ENCODE measurements at regions not wholly inside any gene's neighbourhood (a gene's known extent, or its start where the extent isn't known, plus 50 kb on each side); places are given as distances from the start of the nearest gene placed in this dataset.

DNA sequence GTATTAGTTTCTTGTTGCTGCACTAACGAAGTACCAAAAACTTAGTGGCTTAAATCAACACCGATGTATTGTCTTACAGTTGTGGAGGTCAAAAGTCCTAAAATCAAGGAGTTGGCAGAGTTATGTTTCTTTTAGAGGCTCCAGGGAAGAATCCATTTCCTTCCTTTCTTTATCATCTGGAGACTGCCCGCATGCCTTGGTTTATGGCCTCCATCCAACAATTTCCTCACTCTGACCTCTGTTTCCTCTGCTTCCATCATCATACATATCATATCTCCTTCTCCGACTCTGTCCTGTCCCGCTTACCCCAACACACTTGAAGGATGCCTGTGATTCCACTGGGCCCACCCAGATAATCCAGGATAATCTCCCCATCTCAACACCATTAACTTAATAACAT is 627.8 kb downstream of the KCNJ2 start:
- no peak for DNase-seq (ENCODE audit: low spot score)

DNA sequence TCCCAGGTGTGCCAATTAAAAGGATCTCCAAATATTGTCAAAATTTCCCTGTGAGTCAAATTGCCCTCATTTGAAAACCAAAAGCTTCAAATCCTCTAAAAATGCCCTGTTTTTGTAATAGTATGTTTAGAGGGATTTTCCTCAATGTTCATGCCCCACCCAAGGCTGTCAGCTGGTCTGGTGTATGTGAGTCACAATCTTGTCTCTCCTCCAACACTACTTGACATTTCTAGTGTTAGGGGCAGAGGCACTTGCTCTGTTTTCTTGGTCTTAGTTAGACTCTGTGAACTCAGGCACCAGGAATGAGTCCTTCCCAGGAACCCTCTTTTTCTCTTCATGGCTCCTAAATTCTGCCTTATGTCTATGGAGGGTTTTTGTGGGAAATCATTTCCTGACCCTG is 634.8 kb downstream of the KCNJ2 start:
- DNase-seq (ENCODE audit: low spot score) = no peak

DNA sequence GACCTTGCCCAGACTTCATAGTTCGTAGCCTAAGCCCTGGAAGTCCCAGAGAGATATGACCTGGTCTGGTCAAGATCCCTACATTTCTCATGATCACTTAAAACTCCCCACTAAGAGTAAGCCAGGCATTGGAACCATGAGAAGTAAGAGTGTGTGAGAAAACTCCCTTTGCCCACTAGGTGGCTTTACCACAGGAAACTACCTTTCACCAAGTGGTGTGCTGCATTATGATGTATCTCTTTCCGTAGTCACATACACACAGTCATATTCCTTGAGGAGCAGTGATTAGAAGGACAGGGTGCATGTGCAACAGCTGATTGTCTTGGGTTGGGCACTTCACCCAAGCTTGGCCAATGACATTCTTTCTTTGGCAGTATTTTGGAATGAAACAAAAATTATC is 639.3 kb downstream of the KCNJ2 start:
- DNase-seq (ENCODE audit: low spot score) = no peak

DNA sequence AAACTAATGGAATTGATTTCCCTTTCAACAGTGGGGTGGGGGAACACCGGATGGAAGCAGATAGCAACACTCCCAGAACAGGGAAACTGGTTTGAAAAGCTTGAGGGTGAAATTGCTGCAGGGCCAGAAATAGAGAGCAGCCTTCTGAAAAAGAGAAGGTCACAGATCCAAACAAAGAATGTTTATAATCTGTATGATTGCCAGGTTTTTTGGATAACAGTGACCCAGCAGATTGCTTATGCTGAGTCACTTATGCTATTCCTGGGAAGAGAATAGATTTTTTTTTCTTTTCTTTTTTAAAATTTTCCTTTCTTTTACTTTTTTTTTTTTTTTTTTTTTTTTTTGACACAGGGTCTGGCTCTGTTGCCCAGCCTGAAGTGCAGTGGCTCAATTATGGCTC is 641.3 kb downstream of the KCNJ2 start:
- no peak for DNase-seq (ENCODE audit: low spot score)

DNA sequence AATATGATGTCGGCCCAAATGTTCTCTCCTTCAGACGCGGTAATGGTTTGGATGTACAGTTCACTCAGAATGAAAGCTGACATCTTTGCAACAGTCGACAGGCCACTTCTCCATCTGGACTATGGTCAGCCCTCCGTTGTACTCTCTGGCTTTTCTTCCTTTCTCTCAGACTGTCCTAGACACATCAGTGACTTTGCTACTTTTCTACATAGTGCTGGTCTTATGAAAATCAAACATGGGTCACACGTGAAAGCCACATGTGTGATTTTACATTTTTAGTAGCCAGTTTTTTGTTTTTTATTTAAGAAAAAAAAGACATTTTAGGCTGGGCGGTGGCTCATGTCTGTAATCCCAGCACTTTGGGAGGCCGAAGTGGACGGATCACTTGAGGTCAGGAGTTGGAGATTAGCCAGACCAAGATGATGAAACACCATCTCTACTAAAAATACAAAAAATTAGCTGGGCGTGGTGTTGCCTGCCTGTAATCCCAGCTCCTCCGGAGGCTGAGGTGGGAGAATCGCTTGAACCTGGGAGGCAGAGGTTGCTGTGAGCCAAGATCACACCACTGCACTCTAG is 644.1 kb downstream of the KCNJ2 start:
- DNase-seq (ENCODE audit: low spot score) = no peak

DNA sequence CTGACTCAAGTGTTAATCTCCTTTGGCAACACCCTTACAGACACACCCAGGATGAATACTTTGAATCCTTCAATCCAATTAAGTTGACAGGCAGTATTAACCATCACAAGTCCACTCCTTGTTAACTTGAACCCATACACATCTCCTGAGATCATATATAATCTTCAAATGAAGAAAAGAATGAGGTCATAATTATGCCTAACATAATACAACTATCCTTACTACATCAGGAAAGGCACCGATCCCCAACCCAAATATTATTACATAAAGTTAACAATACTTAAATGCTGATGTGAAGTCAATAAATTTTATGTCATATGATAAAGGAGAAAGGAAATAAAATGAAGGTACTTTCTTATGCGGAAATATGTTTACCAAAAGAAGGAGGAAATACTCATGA is 649.9 kb downstream of the KCNJ2 start:
- no peak for DNase-seq (ENCODE audit: low spot score)

DNA sequence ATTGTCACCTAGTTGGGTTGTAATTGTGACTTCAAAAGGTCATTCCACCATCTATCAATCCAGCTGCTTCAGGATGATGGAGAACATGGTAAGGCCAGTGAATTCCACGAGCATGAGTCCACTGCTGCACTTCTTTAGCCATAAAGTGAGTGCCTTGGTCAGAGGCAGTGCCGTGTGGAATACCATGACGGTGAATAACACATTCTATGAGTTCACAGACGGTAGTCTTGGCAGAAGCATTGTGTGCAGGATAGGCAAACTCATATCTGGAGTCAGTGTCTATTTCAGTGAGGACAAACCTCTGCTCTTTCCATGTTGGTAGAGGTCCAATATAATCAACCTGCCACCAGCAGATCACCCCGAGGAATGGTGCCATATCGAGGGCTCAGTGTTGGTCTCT is 650.9 kb downstream of the KCNJ2 start:
- no peak for DNase-seq (ENCODE audit: low spot score)

DNA sequence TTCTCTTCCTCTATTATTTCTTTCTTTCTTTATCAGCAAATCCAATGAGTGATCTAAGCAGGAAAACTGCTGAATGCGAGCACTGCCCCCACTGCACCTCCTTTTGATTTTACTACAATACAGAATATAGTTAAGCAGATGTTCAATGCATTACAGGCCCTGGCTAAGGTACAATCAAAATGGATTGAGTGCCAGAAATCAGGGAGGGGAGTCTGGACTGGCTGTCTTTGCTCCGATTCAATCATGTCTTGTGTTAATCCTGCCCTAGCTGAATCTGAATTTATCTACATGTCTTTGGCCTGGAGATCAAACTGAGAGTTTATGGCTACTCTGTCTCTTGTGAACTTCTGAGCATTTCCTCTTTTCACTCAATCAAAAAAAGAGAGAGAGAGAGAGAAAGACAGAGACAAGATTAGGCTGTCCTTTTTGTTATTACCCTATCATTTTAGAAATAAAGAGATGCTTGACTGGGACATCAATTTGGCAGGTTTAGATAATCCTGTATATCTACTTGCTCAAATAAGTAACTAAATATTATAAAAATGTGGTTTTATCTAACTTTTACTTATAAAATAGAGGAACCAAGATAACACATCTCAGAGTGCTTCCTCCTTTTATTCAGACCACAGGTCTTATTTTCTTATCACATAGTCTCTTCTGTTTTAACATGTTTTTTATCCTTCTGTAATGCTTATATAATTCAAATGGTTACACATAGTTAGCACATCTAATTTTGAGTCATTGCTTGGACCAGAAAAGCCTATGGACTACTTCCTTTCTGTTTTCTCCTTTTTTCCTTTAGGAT is 656.2 kb downstream of the KCNJ2 start:
- DNase-seq (ENCODE audit: low spot score) = no peak

DNA sequence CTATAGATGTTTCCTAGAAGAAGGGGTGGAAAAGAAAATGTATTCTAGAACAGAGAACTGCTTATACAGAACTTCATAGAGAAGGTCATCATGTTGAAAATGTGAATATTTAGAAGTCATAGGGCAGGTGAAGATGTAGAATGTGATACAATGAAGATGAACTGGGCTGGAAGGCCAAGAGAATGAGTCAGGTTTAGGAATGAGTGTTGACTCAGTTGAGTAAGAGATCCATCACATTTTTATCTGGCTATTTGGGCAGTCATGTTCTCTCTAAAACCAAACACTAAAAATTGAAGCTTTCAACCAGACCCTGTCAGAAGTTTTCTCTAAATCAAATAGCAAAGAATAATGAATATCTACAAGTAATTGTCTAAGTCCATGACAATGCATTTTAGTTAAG is 660.5 kb downstream of the KCNJ2 start:
- no peak for DNase-seq (ENCODE audit: low spot score)

DNA sequence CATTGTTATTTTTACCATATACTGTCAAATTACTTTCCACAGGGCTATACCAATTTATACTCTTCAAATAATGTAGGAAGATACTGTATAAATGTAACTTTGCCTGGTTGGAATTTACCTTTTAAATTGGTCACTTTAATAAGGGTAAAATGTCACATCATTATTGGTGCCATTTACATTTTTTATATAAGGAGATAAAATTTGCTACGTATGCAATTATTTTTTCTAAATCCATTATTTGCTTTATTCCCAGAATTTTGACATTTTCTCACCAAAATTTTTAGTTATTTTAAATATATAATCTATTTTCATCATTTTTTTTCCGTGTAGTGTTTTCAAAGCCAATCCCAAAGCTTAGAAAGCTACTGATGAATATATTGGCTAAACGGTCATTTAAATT is 664.7 kb downstream of the KCNJ2 start:
- no peak for DNase-seq (ENCODE audit: low spot score)

DNA sequence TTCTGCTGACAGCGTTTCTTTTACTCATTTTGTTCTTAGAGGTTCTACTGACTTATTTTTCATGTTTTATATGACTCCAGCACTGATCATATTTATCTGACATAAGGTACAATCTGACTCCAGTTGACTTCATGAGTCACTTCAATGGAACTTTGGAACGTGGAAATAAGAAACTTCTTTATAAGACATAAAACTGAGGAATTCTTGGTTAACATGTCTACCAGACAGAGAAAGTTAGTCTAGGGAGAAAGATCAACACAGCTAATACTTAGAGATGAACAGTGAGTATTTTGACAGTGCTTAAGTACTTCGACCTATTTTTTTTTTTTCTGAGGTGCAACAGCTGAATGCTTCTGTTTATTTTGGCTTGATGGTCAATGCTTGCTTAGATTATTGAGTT is 679.5 kb downstream of the KCNJ2 start:
- DNase-seq (ENCODE audit: low spot score) = no peak

DNA sequence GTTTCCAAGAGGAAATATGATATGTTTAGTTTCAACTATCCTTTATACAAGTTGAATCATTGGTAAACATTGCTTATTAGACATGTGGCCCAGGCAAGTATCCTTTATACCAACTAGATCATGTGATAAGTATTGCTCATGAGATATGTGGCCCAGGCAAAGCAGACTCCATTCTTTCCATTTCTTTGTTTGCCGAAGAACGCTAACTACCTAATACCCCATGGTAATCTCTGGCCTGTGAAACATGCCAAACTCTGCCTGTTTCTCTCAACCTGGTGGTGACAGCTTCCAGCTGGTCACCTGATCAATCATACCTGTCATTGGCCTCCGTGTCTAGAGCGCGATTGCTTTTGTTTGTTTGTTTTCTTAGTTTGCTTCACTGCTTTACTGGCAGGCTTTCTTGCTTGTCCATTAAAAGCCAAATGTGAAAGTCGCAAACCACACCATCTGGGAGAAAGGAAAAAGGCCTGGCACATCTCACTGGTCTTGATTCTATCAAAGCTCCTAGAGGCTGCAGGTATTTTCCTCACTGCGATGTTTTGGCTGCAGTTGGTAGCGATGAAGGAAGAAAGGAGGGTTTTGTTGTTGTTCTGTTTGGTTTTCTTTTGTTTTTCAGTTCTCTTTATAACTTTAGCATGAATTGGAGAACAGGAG is 686.2 kb downstream of the KCNJ2 start:
- DNase-seq (ENCODE audit: low spot score) = no peak

DNA sequence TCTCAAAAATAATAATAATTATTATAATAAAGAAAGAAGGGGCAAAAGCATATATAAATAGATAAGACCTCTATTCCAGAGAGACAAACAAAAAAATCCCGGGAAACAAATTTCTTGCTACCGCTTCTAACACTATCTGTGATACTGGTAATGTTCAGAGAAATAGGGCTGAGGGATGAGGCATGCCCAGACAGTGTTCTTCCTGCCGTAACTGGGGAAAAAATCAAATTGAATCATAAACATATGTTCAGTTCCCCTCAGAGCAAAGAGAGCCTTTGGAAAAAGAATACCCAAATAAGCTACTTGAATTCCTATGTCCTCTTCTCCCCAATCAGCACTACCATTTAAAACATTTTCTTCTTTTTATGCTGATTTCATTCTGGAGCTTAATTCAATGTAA is 688.0 kb downstream of the KCNJ2 start:
- DNase-seq (ENCODE audit: low spot score) = no peak

DNA sequence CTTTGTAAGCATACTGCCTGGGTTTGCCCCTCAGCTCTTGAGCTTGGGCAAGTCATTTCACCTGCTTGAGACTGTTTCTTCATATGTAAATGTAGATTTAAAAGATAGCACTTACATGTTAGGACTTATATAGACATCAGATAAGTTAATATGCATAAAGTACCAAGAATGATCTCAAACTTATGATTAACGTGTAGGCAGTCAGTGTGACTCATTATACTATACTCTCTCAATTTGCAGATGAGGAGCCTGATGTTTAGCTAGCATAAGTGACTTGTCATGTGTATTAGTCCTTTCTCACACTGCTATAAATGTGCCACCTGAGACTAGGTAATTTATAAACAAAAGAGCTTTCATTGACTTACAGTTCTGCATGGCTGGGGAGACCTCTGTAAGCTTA is 690.5 kb downstream of the KCNJ2 start:
- DNase-seq (ENCODE audit: low spot score) = no peak

DNA sequence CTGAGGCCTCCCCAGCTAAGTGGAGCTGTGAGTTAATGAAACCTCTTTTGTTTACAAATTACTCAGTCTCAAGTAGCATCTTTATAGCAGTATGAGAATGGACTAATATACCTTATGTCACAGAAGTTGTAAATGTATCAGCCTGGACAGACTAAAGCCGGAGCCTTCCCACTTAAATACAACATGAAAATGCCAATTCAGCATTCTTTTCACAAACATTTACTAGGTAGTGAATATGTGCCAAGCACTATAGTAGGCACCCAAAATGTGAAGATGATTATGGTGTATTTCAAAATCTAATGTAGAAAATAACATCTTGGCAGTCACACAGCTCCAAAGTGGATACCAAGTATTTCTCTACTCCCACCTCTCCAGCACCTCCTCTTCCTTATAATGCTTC is 693.0 kb downstream of the KCNJ2 start:
- DNase-seq (ENCODE audit: low spot score) = no peak

DNA sequence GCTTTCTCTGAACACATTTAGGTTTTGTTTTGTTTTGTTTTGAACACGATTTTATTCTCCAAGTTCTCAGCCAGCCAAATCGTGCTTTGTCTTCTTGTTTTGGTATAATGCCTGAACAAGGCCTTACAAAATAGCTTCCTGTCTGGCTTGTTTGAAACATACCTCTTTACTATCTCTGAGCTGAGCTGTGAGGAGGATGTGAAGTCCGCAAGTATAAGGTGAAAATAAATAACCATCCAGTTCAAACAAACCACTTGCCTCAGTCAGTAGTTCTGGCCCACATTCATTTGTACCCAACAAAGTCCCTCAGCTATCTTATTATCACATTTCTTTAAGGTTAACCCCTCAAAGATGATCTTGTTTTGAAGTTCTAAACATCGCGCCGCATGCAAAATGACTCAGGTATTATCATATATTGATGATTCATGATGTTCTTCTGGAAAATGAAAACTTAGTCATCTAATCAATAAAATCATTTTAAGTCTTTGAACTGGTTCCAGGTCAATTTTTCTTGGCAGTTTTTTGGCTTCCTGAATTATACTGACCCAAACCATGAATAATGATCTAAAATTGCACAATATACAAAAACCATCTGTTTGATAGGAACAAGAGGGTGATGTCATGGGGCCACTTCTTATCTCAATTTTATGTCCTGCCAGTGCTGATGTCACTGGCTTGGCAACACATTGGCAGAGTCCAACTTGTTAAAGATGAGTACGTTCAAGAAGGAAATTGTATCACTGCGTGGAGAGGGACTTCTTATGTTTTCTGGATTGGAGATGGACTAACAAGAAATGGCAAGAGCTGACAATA is 694.3 kb downstream of the KCNJ2 start:
- DNase-seq (ENCODE audit: low spot score) = no peak

DNA sequence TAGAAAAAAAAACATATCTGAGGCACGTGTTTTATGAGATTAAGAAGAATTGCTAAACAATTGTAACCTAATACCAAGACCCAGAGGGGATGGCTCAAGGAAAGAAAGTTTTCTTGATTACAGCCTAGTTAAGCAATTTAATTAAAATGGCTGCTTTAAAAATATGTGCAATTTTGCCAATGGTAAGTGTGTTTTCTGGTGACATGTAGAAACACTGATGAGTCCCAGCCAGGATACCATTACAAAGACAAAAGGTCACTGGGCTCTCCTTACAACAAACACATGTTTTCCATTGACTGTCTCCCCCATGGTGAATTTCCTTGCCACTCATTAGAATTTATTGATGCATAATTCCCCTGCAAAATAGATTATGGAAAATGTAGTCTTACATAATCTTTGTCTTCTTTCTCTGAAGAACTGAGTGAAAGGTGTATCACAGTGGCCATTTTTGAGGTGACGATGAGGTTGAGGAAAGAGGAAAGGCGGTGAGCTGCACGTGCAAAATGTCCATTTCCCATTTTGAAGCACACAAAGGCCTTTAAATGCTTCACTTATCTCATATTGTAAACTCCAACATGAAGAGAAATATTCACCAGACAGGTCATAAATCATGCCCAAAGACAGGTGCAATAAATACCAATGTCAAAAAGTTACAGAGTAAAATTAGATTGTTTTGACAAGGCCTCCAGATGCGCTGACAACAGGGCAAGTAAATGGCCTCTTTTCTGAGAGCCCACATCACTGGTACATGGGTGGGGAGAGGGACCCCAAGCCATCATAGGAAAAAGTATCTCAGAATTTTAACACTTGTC is 696.9 kb downstream of the KCNJ2 start:
- no peak for DNase-seq (ENCODE audit: low spot score)

DNA sequence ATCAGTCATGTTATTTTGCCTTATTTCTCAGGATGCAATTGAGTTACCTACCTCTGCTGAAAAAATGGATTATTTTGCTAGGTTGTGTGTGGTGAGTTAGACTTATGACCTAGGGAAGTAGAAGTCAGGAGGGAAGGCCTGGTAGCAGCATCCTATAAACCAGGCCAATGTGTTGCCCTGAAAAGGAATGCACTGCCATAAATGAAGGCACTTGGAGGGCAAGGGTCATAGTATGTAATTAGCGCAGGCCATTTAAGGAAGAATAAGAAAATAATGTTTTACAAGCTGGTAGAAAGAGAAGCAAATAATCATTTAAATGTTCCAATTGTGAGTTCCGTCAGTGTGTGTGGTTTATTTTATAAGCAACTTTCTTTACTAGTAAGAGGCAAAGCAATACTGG is 698.8 kb downstream of the KCNJ2 start:
- DNase-seq (ENCODE audit: low spot score) = no peak

DNA sequence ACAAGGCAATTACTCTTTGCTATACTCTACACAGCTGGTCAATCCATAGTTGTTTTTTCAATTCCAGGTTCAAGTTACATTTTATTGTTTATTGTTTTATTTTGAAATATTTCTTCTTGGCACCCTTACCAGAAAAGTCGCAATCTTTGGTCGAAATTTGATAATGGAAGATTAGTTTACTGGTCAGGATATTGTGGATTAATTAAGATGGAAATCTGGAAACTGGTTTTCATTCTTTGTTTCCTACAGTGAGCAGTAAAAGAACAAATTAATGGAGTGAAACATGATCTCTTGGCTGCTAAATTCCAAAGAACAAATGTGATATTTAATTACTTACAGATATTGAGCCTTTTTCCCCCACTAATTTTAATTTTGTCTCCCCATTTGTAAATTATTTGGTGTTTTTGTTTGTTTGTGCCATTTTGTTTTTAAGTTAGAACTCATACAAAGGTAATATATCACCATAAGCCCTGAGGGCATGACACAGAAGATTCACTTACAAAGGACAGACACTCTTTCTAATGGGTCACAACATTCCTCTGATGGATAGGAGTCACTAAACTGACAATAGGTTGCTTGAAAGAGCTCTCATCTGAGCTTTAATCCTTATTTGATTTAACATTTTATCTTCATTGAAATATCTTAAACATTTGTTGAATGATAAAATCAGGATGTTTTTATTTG is 700.2 kb downstream of the KCNJ2 start:
- DNase-seq (ENCODE audit: low spot score) = no peak

DNA sequence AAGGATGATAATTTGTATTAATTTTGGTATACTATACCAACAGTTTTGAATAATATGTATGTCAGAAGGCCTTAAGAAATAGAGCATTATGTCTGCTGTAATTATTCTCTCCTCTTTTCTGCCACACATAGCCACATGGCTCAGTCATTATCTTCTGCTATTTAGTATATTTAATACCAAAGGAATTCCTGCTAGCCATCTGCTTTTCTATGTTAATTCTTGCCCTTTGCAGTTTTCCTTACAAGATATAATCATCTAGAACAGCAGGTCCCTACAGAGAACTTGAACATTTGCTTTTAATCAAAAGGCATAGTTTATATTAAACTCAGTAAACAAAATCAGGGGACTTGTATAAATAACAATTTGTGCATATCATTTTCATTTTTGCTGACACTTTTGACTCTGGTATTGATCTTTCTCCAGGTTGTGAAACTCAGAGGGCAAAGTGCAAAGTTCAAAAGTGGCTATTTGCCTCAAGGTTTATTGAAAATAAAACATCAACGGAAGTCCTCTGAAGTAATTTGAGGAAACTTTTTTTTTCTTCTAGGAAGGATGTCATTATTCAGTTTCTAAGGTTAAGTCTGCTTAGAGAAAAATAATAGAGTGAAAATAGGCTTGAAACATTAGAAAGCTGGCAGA is 702.0 kb downstream of the KCNJ2 start:
- no peak for DNase-seq (ENCODE audit: low spot score)

DNA sequence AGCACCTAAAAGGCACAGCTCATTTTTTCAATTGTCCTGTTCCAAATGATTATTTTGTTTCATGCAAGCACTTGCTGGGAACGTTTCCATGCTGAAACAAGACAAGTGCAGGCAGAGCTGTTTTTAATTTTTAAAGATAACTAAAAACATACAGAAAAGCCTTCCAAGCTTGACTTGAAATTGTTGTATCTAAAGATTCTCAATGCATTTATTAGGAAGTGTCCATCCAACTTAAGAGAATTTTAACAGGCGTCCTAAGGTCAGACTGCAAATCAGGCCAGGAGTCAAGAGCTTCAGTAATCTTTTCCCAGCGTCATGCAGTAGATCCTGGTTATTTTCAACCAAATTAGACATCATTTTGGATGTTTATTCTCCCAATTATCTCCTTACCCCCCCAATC is 702.8 kb downstream of the KCNJ2 start:
- DNase-seq (ENCODE audit: low spot score) = no peak
